Choroid plexus epithelial cell (primary cell): ENCODE measurements at regions not wholly inside any gene's neighbourhood (a gene's known extent, or its start where the extent isn't known, plus 50 kb on each side); places are given as distances from the start of the nearest gene placed in this dataset.

ENCODE experiments used
- DNase-seq: peaks from one replicate; pipeline ENCODE4 v3.0.0-alpha.2; 2010; ENCODE audit warnings: low read depth
- H3K4me3 ChIP-seq: 2 replicates; pipeline ENCODE4 v1.5.1; 2011; ENCODE audit warnings: low read depth, mild to moderate bottlenecking, control low read depth, low read length, moderate library complexity
- CTCF ChIP-seq: conservative IDR thresholded peaks from 2 replicates; pipeline ENCODE4 v1.5.1; 2011; ENCODE audit warnings: low read depth, mild to moderate bottlenecking, control low read depth, inconsistent platforms, low read length, moderate library complexity

GRCh38 chr2:217505303-217505702 is 497.5 kb downstream of the TNS1 start:
- DNase-seq, result no peak
- TF ChIP-seq CTCF, result no peak
- no peak overlapping the region for H3K4me3 ChIP-seq

GRCh38 chr2:217501887-217502286 is 500.9 kb downstream of the TNS1 start:
- H3K4me3 ChIP-seq, result no peak overlapping the region
- no peak for TF ChIP-seq CTCF
- DNase-seq, result no peak

- H3K4me3 ChIP-seq, result no peak overlapping the region
- no peak for DNase-seq
- TF ChIP-seq CTCF, result no peak
Measured at GRCh38 chr2:217497843-217498377, 504.9 kb downstream of the TNS1 start.

GRCh38 chr2:217494557-217494956 is 508.2 kb downstream of the TNS1 start:
- no peak overlapping the region for H3K4me3 ChIP-seq
- TF ChIP-seq CTCF, result no peak
- DNase-seq, result no peak

- H3K4me3 ChIP-seq, result no peak overlapping the region
- no peak for DNase-seq
- TF ChIP-seq CTCF, result no peak
Measured at GRCh38 chr2:217491271-217491670, 511.5 kb downstream of the TNS1 start.

- no peak overlapping the region for H3K4me3 ChIP-seq
- no peak for TF ChIP-seq CTCF
- DNase-seq, result no peak
Measured at GRCh38 chr2:217489145-217489960, 513.4 kb downstream of the TNS1 start.

GRCh38 chr2:217484046-217484445 is 518.7 kb downstream of the TNS1 start:
- DNase-seq, result no peak
- H3K4me3 ChIP-seq, result no peak overlapping the region
- TF ChIP-seq CTCF, result no peak
